T-helper 17 cell (primary cell): ENCODE measurements at regions not wholly inside any gene's neighbourhood (a gene's known extent, or its start where the extent isn't known, plus 50 kb on each side); places are given as distances from the start of the nearest gene placed in this dataset.

Source experiments
- ATAC-seq: fragments of 150-1000 bp; cut with Tn5 transposase; 2 replicates; pipeline ENCODE4 v1.10.0; 2021; ENCODE audit warnings: mild to moderate bottlenecking, moderate library complexity
- DNase-seq, 3 donors: peaks; one replicate each; pipeline versions ENCODE4 v3.0.0 to v3.0.0-alpha.2; 2020 to 2021
- H3K9me3 ChIP-seq: one replicate; pipeline ENCODE4 v1.7.0; 2013; ENCODE audit warnings: low read length, mild to moderate bottlenecking; ENCODE audit not compliant: control insufficient read depth, poor library complexity, severe bottlenecking
- H3K27ac Mint-ChIP-seq: one replicate; pipeline ENCODE4 v1.8.0; 2022; ENCODE audit warnings: mild to moderate bottlenecking, moderate library complexity, mixed read lengths
- H3K27me3 Mint-ChIP-seq: one replicate; pipeline ENCODE4 v1.8.0; 2022; ENCODE audit warnings: mixed read lengths
- H3K36me3 Mint-ChIP-seq: one replicate; pipeline ENCODE4 v1.8.0; 2022; ENCODE audit warnings: low read depth, mixed read lengths
- H3K4me1 Mint-ChIP-seq: one replicate; pipeline ENCODE4 v1.8.0; 2022; ENCODE audit warnings: mild to moderate bottlenecking, mixed read lengths
- H3K4me3 Mint-ChIP-seq: one replicate; pipeline ENCODE4 v1.8.0; 2022; ENCODE audit warnings: mild to moderate bottlenecking, moderate library complexity, mixed read lengths

DNA sequence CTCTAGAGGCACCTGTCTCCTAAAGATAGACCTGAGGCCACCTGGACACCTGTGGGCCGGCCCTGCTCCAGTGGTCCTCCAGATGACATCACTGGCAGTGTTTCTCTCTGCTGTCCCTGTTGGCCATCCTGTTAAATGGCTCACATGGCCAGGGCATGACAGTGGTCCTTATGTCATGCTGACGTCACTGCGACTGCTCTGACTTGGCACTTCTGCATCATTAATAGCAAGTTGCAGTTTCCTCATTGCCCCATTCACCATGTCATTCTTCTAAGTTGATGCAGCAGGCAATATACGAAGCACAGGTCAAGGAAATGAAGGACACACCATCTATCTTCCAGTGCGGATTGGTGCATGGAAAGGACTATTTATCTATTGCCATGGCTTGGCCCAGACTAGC lies 1468.5 kb upstream of the TMEM132C start:
- no peak for ATAC-seq
- H3K4me1 Mint-ChIP-seq: no peaks in the 10 kb centered on the region

DNA sequence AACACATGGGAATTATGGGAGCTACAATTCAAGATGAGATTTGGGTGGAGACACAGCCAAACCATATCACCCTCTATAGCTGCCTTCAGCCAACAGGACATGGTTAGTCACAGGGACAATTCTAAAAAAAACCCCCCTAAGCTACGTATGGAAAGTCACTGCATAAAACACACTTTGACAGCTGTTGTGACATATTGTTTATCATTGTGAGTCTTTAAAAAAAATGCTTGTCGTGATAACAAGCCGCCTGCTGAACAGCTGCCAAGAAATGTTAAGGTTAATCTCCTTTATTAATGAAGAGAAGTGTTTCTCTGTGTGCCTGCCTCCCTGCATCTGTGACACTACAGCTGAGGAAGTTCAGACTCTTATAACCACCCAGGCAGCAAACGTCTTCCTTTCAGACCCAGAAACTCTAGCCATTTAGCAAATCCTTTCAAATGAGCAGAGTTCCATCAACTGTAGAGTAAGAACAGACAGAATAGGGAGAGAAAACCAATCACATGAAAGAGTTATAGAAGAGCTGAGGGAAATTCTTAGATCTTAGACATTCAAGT lies 1459.6 kb upstream of the TMEM132C start:
- Mint-ChIP-seq H3K27ac (no peak overlapping the region), H3K4me1 (no peaks in the 10 kb centered on the region), H3K4me3 (no peak overlapping the region), H3K27me3 (no peaks in the 10 kb centered on the region), H3K36me3 (no peaks in the 10 kb centered on the region)
- no peak for DNase-seq
- H3K9me3 ChIP-seq: no peaks in the 10 kb centered on the region
- ATAC-seq: no peak

More for the DNA sequence above, 1468.5 kb upstream of the TMEM132C start:
- H3K36me3 Mint-ChIP-seq: no peaks in the 10 kb centered on the region
- H3K27me3 Mint-ChIP-seq: no peaks in the 10 kb centered on the region
- H3K9me3 ChIP-seq: no peaks in the 10 kb centered on the region
- no peak for DNase-seq
- no peak overlapping the region for H3K4me3 Mint-ChIP-seq
- no peak overlapping the region for H3K27ac Mint-ChIP-seq

DNA sequence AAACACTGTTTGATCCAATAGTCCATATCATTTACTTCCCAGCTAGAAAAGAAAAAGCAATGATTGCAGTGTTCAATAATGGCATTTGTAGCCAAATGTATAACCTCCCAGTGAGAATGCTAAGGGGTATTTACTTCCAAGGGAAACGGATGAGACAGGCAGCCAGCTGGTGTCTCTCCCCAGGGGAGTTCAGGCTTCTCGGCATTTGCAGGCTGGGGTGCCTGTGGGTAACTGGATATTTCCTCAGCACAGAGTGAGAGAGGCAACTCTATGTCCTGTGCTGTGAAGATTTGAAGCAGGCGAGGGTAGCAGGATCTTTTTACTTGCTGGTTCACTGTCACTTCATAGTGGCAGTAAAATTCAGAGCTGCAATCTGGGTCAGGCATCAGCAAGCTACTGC lies 1455.6 kb upstream of the TMEM132C start:
- no peaks in the 10 kb centered on the region for H3K4me1 Mint-ChIP-seq
- H3K9me3 ChIP-seq: no peaks in the 10 kb centered on the region
- H3K27me3 Mint-ChIP-seq: no peaks in the 10 kb centered on the region
- no peak overlapping the region for H3K4me3 Mint-ChIP-seq
- H3K27ac Mint-ChIP-seq: no peak overlapping the region
- DNase-seq (no peak), ATAC-seq (no peak)
- no peaks in the 10 kb centered on the region for H3K36me3 Mint-ChIP-seq

DNA sequence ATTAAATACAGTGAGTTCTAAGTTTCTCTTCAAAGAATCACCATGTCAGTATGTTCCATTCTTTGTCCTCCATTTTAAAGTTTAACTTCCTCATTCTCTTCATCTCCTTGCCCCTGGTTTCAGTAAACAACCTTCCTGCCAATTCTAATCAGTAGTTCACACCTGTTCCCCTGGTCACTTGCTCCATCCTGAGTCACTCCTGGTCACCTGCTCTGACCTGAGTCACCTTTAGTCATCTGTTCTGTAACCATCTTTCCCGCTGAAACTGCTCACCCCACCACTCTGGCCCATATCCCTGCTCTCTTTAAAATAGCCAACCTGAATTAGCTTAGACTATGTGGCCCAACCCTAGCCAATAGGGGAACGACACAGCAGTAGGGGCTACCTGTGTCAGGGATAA lies 1447.4 kb upstream of the TMEM132C start:
- no peak for ATAC-seq
- H3K4me3 Mint-ChIP-seq: no peak overlapping the region
- no peaks in the 10 kb centered on the region for H3K36me3 Mint-ChIP-seq
- DNase-seq: no peak
- no peaks in the 10 kb centered on the region for H3K4me1 Mint-ChIP-seq
- no peak overlapping the region for H3K27ac Mint-ChIP-seq
- H3K9me3 ChIP-seq: no peaks in the 10 kb centered on the region
- no peaks in the 10 kb centered on the region for H3K27me3 Mint-ChIP-seq

DNA sequence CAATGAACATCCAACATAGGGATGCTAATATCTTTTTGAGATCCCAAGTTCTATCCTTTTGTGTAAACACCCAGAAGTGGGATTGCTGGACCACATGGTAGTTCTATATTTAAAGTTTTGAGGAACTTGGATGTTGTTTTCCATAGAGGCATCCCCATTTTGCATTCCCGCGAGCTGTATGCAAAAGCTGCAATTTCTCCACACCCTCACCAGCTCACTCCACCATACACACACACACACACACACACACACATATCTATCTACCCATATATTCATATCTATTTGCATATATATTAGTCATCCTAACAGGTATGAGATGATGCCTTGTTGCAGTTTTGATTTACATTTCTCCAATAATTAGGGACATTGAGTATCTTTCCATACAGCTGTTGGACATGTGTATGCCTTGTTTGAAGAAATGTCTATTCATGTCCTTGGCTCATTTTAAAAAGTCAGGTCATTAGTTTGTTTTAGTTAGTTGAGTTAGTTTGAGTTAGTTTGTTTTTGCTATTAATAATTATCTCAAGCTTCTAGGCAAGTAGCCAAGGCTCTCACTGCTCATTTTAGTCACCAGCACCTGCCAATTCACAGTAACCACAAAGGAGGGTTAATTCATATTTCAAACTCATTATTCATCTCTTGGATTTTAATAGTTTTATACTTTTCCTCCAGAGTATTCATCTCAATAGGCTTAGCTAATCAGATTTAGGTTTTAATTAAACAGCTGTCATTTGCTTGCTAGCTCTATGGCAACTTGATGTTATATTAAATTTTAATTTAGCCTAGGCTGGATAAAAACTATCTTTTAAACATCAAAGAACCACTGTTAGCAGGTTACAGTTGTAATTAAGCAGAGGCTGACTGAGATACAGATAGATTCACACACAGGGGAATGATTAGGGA lies 1435.9 kb upstream of the TMEM132C start:
- DNase-seq (no peak), ATAC-seq (no peak)
- H3K36me3 Mint-ChIP-seq: peaks cover 2% of the 10 kb centered on the region
- H3K9me3 ChIP-seq: no peaks in the 10 kb centered on the region
- peaks cover 8% of the 10 kb centered on the region for H3K27me3 Mint-ChIP-seq
- no peak overlapping the region for H3K4me3 Mint-ChIP-seq
- H3K4me1 Mint-ChIP-seq: no peaks in the 10 kb centered on the region
- H3K27ac Mint-ChIP-seq: no peak overlapping the region

DNA sequence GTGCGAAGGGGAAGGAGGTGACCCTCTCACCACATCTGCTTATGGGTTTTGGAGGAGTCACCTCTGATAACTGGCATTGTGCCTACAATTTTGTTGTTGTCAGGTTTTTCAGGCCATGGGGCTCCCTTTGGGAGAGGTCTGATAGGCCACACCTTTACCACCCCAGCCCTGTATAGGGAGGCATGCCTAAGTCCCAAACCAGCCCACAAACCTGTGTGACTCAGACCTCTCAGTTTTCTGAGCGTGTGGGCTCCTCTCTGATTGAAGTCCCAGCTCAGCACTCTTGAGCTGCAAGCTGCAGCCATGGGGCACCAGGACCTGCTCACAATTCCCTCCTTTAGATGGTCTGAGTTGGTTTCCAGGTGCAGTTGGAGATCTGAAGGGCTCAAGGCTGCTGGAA lies 1429.3 kb upstream of the TMEM132C start:
- no peak overlapping the region for H3K4me3 Mint-ChIP-seq
- no peaks in the 10 kb centered on the region for H3K9me3 ChIP-seq
- H3K27me3 Mint-ChIP-seq: peaks cover 8% of the 10 kb centered on the region
- H3K4me1 Mint-ChIP-seq: no peaks in the 10 kb centered on the region
- ATAC-seq (no peak), DNase-seq (no peak)
- H3K36me3 Mint-ChIP-seq: no peaks in the 10 kb centered on the region
- no peak overlapping the region for H3K27ac Mint-ChIP-seq

DNA sequence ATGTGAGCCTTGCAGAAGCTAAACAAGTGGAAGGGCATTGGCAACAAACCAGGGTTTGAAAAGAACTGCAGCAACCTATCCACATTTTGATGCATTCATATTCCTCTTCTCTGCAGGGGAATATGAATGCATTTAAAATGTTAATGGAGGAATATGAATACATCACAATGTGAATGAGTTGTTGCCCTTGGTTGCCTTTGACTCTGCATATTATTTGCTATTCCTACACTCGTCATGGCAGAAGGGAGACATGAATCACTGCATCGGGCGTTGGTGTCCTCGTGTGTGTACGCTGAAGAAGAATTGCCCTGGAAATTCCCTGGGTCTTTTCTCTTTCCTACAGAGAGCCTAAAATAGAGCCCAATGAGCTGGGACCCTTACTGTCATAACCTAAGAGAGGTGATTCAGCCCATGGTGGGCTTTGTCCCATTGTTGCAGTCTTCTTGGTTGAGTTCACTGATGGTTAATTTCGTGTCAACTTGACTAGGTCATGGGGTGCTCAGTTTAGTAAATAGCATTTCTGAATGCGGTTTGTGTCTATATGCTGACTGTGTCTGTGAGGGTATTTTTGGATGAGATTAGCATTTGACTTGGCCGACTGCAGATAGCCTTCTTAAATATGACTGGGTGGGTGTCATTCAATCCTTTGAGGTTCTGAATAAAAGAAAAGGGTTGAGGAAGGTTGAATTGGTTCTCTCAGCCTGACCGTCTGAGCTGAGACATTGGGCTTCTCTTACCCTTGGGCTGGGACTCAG lies 1422.9 kb upstream of the TMEM132C start:
- no peak overlapping the region for H3K27ac Mint-ChIP-seq
- no peak for DNase-seq
- no peak overlapping the region for H3K4me3 Mint-ChIP-seq
- H3K27me3 Mint-ChIP-seq: no peaks in the 10 kb centered on the region
- no peak for ATAC-seq
- H3K9me3 ChIP-seq: no peaks in the 10 kb centered on the region
- no peaks in the 10 kb centered on the region for H3K36me3 Mint-ChIP-seq
- H3K4me1 Mint-ChIP-seq: no peaks in the 10 kb centered on the region

DNA sequence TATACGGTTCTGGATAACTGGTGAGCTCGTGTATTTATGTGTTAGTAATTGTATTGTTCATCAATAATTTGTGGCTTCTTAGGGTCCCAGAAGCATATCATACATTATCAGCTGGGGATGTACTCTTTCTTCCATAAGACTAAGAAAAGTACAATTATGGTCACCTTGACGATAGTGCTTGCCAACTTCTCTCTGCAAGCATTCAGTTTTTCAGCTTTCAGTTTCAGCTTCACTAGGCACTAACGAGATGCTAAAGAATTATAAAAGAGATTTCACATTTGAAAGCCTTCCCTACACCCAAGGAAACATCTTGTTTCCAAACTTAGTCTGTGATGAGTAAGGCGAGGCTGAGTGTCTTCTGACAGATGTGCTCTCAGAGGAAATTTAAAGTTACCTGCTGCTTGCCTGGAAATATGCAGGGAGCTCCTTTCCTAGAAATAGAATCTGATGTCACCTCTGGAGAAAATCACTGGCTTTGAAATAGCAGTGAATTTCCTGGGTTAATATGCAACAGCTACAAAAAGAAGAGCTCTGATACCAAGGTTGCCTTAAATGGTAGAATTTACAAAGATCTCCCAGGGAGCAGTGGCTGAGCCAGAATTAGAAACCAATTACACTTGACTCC lies 1419.9 kb upstream of the TMEM132C start:
- no peaks in the 10 kb centered on the region for H3K4me1 Mint-ChIP-seq
- DNase-seq: no peak
- no peaks in the 10 kb centered on the region for H3K36me3 Mint-ChIP-seq
- no peak overlapping the region for H3K4me3 Mint-ChIP-seq
- no peak overlapping the region for H3K27ac Mint-ChIP-seq
- H3K27me3 Mint-ChIP-seq: peaks cover 6% of the 10 kb centered on the region
- no peaks in the 10 kb centered on the region for H3K9me3 ChIP-seq
- no peak for ATAC-seq

DNA sequence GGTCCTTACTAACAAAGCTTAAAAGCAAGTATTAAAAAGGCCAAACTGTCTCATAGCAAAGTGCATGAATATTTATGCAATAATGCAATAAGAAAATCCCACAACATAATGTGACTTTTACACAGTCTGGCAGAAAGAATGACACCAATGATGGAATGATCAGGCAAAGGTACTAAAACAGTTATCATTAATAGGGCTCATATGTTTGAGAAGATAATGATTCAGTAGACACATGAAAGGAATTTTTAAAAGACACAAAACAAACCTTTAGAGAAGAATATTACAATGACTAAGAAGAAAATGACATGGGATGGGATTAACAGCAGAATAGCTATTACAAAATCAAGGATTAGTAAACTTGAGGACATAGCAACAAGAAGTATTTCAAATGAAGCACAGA lies 1411.2 kb upstream of the TMEM132C start:
- no peak for ATAC-seq
- no peaks in the 10 kb centered on the region for H3K36me3 Mint-ChIP-seq
- no peak overlapping the region for H3K4me3 Mint-ChIP-seq
- no peaks in the 10 kb centered on the region for H3K4me1 Mint-ChIP-seq
- no peaks in the 10 kb centered on the region for H3K9me3 ChIP-seq
- peaks cover 10% of the 10 kb centered on the region for H3K27me3 Mint-ChIP-seq
- no peak for DNase-seq
- no peak overlapping the region for H3K27ac Mint-ChIP-seq

DNA sequence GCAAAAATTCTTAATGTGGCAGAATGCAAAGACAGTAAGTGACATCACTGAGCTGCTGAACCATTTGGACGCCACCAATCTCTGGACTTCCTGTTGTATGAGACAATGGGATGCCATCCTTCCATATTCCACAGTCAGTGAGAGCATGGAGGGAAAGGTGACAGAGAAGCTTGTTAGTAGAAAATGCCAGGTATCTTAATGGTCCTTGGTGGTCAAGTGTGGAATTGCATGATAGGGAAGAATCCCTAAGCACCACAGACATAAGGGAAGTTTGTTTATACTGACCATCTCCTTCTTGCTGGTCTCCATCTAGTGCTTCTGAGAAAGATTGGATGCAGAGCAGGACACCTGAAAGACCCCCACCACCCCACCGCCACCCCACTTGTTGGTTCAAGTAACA lies 1410.0 kb upstream of the TMEM132C start:
- no peak for DNase-seq
- no peak for ATAC-seq
- no peaks in the 10 kb centered on the region for H3K9me3 ChIP-seq
- Mint-ChIP-seq H3K27me3 (peaks cover 4% of the 10 kb centered on the region), H3K27ac (no peak overlapping the region), H3K36me3 (no peaks in the 10 kb centered on the region), H3K4me1 (no peaks in the 10 kb centered on the region), H3K4me3 (no peak overlapping the region)

DNA sequence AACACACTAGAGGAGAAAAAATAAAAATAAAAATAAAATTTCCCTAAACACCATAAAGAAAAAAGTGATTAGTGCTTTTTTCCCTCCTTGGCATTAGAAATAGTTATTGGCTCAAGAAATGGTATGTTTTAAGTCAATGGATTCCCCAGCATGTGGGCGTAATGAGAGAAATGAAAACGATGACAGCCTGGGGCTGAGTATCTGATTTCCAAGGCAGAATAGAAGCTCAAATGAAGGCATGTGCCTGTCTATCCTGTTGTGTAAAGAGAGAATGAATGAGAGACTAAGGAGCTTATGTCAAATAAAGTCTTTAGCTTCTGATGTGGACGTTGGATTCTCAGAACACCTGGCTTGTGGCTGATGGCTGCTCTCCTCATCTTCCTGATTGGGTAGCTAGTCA lies 1408.4 kb upstream of the TMEM132C start:
- Mint-ChIP-seq H3K4me1 (no peaks in the 10 kb centered on the region), H3K4me3 (no peak overlapping the region), H3K36me3 (no peaks in the 10 kb centered on the region), H3K27ac (no peak overlapping the region), H3K27me3 (no peaks in the 10 kb centered on the region)
- DNase-seq (no peak), ATAC-seq (no peak)
- H3K9me3 ChIP-seq: no peaks in the 10 kb centered on the region

DNA sequence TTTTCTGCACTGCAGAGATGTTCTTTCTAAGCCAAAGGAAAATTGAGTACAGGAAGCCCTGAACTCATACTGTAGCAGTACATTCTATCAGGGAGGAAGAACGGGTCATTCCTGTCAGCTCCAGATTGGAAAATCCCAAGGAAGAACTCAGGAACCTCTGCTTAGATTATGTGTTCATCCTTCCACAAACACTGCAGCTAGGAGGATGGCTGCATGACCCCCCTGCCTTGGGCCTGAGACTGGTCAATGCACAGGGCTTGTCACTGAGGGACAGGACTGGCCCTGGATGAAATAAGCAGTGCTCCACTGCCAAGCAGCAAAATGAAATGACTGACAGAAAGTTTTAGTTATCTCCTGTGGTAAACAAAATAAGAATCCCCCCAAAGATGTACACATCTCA lies 1406.8 kb upstream of the TMEM132C start:
- no peaks in the 10 kb centered on the region for H3K27me3 Mint-ChIP-seq
- H3K4me1 Mint-ChIP-seq: no peaks in the 10 kb centered on the region

DNA sequence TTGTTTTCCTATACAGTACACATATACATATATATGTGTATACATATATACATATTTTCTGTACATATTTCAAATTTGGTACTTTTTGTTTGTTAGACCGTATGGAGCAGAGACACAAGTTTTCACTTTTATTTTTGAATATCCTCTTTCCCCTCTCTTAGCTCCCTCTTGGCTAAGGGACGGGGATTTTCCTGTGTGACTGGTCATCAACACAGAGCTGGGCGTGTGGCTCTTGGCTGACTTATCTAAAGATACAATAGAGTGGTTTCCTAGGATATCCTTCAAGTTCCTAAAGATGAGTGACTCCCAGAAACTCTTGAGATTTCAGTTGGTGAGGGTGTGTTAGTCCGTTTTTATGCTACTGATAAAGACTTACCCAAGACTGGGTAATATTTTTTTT lies 1404.5 kb upstream of the TMEM132C start:
- H3K9me3 ChIP-seq: no peaks in the 10 kb centered on the region
- no peaks in the 10 kb centered on the region for H3K36me3 Mint-ChIP-seq
- no peak for DNase-seq
- H3K27ac Mint-ChIP-seq: no peak overlapping the region
- H3K27me3 Mint-ChIP-seq: no peaks in the 10 kb centered on the region
- no peak overlapping the region for H3K4me3 Mint-ChIP-seq
- H3K4me1 Mint-ChIP-seq: no peaks in the 10 kb centered on the region
- no peak for ATAC-seq

More for the DNA sequence above, 1406.8 kb upstream of the TMEM132C start:
- no peaks in the 10 kb centered on the region for H3K9me3 ChIP-seq
- no peaks in the 10 kb centered on the region for H3K36me3 Mint-ChIP-seq
- H3K27ac Mint-ChIP-seq: no peak overlapping the region
- no peak overlapping the region for H3K4me3 Mint-ChIP-seq
- no peak for ATAC-seq
- DNase-seq: no peak
